Right lobe of liver (tissue), 6 donors: ENCODE measurements at regions not wholly inside any gene's neighbourhood (a gene's known extent, or its start where the extent isn't known, plus 50 kb on each side); places are given as distances from the start of the nearest gene placed in this dataset.
A peak's percentile ranks its signal among the peaks of the same experiment; 100 is the strongest.

Experiments
- ATAC-seq, 4 donors: fragments of 200-7000 bp; cut with Tn5 transposase; one replicate each; pipeline ENCODE4 v1.9.1; 2020; ENCODE audit warnings: mild to moderate bottlenecking in 4 of 4, moderate library complexity in 4 of 4
- DNase-seq, 3 donors: peaks; one replicate each; pipeline ENCODE4 v3.0.0-alpha.2; 2020
- H3K27ac ChIP-seq, 3 donors: fragments of 200-600 bp; one replicate each; pipeline ENCODE4 v1.8.0; 2022
- H3K27me3 ChIP-seq, 2 donors: fragments of 200-600 bp; one replicate each; pipeline ENCODE4 v1.8.0; 2022
- H3K36me3 ChIP-seq, 4 donors: fragments of 200-600 bp; sonication (generic) in 1 of 4; one replicate each; pipeline versions ENCODE4 v1.5.1 to v1.8.0; 2017 to 2022; ENCODE audit warnings: control low read depth in 1 of 4
- H3K4me1 ChIP-seq, 4 donors: fragments of 200-600 bp; sonication (generic) in 1 of 4; one replicate each; pipeline versions ENCODE4 v1.5.1 to v1.8.0; 2017 to 2022; ENCODE audit warnings: control low read depth in 1 of 4
- H3K4me3 ChIP-seq, 3 donors: fragments of 200-600 bp; one replicate each; pipeline ENCODE4 v1.8.0; 2022
- H3K9me3 ChIP-seq, 4 donors: fragments of 200-600 bp; sonication (generic) in 1 of 4; one replicate each; pipeline versions ENCODE4 v1.5.1 to v1.8.0; 2017 to 2022; ENCODE audit warnings: control low read depth in 1 of 4
- POLR2A ChIP-seq: fragments of 450-650 bp; IDR thresholded peaks from one replicate; pipeline ENCODE4 v1.6.1; 2017; ENCODE audit warnings: antibody characterized with exemption, mild to moderate bottlenecking
- WGBS: methylation state at CpG from one replicate; pipeline ENCODE4 v1.1.6; 2018; ENCODE audit warnings: low coverage, low lambda C conversion rate; ENCODE audit not compliant: insufficient coverage; ENCODE audit errors: missing lambda C conversion rate; 5-methylcytosine and 5-hydroxymethylcytosine counted together
- intact Hi-C, 2 donors: fragments of 100-400 bp; cut with DNase I; formaldehyde crosslinking; loops; one replicate each; pipeline versions ENCODE4 v1.11.2 to v1.14.1; 2022
- TF ChIP-seq, protein P1 (sequence below), 4 donors: fragments of 200-600 bp in 3 of 4; fragments of 450-650 bp in 1 of 4; IDR thresholded peaks; one replicate each; pipeline versions ENCODE4 v1.5.1 to v1.8.0; 2016 to 2022; ENCODE audit warnings: antibody characterized with exemption in 4 of 4, mild to moderate bottlenecking in 2 of 4
- donor health status: DM: no; HTN: yes; CAD: no.
- donor health status: DM: no; HTN: no; CAD: no.
- donor health status: DM: no; HTN: no; CAD: no.
- donor health status: DM: no; HTN: yes; CAD: no.
- donor health status: DM: no; HTN: yes; CAD: no.

DNA sequence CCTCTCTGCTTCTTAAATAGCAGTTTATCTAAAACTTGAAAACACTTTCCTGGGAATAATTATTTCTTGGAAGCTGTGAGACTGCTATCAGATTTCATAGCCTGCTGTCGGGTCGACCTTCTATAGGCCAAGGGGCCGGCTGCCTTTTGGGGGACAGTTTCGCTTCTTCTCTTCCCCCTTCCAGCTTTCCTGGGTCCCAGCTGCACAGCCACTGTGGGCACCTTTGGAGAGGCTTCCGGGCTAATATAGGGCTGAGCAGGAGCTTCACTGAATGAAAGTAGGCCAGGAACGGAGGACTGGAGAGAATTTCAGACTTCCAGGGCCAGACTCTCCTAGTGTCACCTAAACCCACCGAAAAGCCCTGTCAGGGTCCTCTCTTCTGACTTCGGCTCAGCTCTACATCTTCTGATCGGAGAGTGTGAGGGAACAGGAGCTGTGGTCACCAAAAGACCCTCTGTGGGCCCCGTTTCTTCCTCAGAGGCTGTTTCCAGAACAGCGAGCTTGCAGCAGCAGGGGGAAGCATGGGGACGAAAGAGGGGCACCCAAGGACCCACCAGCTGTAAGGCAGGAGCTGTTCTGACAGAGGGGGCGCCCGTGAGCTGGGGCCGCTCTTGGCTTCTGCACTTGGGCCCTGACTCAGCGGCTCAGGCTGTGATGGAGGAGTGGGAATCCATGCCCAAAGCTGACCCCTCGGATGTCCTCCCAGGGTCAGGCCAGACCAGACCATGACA lies 620.6 kb downstream of the BCOR start:
- H3K4me3 ChIP-seq: no peak overlapping the region
- no peaks in the 10 kb centered on the region for H3K27me3 ChIP-seq
- intact Hi-C loops: no loop called here
- WGBS: 65% methylated on average over 10 of the region's 17 CpGs
- ATAC-seq: peak in 1 of 4 donors; percentile 30
- no peaks in the 10 kb centered on the region for H3K4me1 ChIP-seq
- no peak for DNase-seq
- no peaks in the 10 kb centered on the region for H3K36me3 ChIP-seq
- TF ChIP-seq, protein P1, sequence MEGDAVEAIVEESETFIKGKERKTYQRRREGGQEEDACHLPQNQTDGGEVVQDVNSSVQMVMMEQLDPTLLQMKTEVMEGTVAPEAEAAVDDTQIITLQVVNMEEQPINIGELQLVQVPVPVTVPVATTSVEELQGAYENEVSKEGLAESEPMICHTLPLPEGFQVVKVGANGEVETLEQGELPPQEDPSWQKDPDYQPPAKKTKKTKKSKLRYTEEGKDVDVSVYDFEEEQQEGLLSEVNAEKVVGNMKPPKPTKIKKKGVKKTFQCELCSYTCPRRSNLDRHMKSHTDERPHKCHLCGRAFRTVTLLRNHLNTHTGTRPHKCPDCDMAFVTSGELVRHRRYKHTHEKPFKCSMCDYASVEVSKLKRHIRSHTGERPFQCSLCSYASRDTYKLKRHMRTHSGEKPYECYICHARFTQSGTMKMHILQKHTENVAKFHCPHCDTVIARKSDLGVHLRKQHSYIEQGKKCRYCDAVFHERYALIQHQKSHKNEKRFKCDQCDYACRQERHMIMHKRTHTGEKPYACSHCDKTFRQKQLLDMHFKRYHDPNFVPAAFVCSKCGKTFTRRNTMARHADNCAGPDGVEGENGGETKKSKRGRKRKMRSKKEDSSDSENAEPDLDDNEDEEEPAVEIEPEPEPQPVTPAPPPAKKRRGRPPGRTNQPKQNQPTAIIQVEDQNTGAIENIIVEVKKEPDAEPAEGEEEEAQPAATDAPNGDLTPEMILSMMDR (IDR thresholded peaks at IDR 0.05): no peak
- TF ChIP-seq POLR2A: no peak
- H3K27ac ChIP-seq: no peak overlapping the region
- H3K9me3 ChIP-seq: no peaks in the 10 kb centered on the region

DNA sequence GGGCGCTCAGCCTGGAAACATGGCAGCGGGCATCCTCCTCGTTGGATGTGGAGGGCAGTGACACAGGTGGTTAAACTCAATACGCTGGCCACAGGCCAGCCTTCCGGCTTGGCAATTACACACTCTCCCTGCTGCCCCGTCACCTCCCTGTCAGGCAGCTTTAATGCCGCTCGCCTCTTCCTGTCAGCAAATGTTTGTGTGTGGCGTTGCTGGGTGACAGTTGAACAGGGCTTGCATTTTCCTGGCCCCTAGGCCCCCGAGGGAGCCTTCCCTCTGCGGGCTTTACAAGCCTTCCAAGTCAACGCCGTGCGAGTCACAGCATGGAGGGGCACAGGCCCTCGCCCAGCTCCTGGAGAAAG lies 620.0 kb downstream of the BCOR start:
- Histone ChIP-seq H3K27ac (no peak overlapping the region), H3K27me3 (no peaks in the 10 kb centered on the region), H3K36me3 (no peaks in the 10 kb centered on the region), H3K9me3 (no peaks in the 10 kb centered on the region), H3K4me3 (no peak overlapping the region), H3K4me1 (no peaks in the 10 kb centered on the region)
- no peak for TF ChIP-seq POLR2A
- TF ChIP-seq, protein P1 (IDR thresholded peaks at IDR 0.05): no peak
- ATAC-seq (peak in 3 of 4 donors; percentile 46 to 67 (median 56)), DNase-seq (peak in 1 of 3 donors; percentile 31)
- intact Hi-C loops: no loop called here
- WGBS: 77% methylated on average over 8 of the region's 15 CpGs

DNA sequence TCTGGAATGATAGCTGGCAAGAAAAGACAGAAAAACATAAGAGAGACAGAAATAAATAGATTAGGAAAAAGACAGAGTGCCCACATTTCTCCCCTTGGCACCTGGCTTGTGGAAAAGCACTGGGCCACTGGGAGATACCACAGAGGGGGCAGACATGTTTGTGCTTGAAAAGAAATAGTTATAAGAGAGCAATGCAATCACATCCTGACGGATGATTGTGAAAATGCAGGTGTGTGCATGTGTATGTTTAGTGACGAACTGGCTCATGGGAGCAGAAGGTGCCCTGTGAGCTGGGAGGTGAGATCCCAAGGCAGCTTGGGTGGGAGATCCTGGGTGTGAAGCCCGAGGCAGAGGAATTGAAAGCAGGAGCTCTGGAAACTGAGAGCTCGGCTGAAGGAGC lies 617.9 kb downstream of the BCOR start:
- ATAC-seq (no peak), DNase-seq (no peak)
- no peaks in the 10 kb centered on the region for H3K9me3 ChIP-seq
- H3K27me3 ChIP-seq: no peaks in the 10 kb centered on the region
- TF ChIP-seq POLR2A: no peak
- TF ChIP-seq, protein P1 (IDR thresholded peaks at IDR 0.05): no peak
- 34% methylated on average over 3 of the region's 4 CpGs for WGBS
- H3K27ac ChIP-seq: no peak overlapping the region
- no peaks in the 10 kb centered on the region for H3K4me1 ChIP-seq
- no peak overlapping the region for H3K4me3 ChIP-seq
- no peaks in the 10 kb centered on the region for H3K36me3 ChIP-seq
- intact Hi-C loops: no loop called here

DNA sequence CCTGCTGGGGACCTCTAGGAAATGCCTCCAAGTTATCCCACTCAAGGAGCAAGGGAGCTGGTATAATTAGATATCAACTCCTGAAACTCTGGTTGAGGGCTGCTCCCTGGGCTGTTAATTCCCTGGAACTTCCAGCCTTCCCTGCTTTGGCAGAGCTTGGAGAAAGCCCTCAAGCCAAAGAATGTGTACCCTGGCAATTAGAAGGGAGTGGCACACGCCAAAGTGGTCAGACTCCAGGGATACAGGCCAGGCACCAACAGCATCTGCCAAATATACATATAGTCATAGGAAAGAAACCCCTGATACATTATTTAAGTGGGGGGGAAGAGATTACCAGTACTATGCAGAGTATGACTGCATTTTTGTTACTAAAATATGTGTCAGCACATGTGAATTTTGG lies 616.8 kb downstream of the BCOR start:
- no peak for DNase-seq
- WGBS: 20% methylated on average over 1 of the region's 1 CpG
- ATAC-seq: no peak
- TF ChIP-seq, protein P1 (IDR thresholded peaks at IDR 0.05): no peak
- TF ChIP-seq POLR2A: no peak
- no peak overlapping the region for H3K4me3 ChIP-seq
- no peaks in the 10 kb centered on the region for H3K9me3 ChIP-seq
- no peaks in the 10 kb centered on the region for H3K4me1 ChIP-seq
- intact Hi-C loops: no loop called here
- H3K27me3 ChIP-seq: no peaks in the 10 kb centered on the region
- H3K36me3 ChIP-seq: no peaks in the 10 kb centered on the region
- H3K27ac ChIP-seq: no peak overlapping the region

DNA sequence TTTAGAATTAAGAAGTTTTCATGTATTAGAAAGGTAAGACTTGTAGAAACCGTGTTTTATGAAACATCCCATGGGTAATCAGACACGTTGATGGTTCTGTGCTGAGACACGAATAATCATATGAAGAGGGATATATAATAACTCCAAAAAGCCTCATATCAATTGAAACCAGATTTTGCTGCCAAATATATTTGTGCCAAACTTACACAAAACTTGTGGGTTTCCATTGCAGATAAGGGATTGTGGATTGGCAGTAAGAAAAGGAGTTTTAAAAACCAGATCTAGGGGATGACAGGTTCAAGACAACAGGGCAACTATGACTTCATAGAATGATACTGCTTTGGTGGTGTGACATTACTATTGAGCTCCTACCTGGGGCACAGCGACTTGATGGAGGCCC lies 616.1 kb downstream of the BCOR start:
- Histone ChIP-seq H3K4me1 (no peaks in the 10 kb centered on the region), H3K27ac (no peak overlapping the region), H3K9me3 (no peaks in the 10 kb centered on the region), H3K4me3 (no peak overlapping the region), H3K27me3 (no peaks in the 10 kb centered on the region), H3K36me3 (no peaks in the 10 kb centered on the region)
- WGBS: 54% methylated on average over 4 of the region's 4 CpGs
- intact Hi-C loops: no loop called here
- DNase-seq (no peak), ATAC-seq (no peak)
- TF ChIP-seq POLR2A: no peak
- TF ChIP-seq, protein P1 (IDR thresholded peaks at IDR 0.05): no peak
